ENCODE measurements at regions not wholly inside any gene's neighbourhood (a gene's known extent, or its start where the extent isn't known, plus 50 kb on each side); places are given as distances from the start of the nearest gene placed in this dataset.
A peak's percentile ranks its signal among the peaks of the same experiment; 100 is the strongest.
"Not testable (repeated sequence)": the region's sequence is repeated elsewhere in the genome, so short reads cannot be mapped to it uniquely, and the experiment has no call there.

DNA sequence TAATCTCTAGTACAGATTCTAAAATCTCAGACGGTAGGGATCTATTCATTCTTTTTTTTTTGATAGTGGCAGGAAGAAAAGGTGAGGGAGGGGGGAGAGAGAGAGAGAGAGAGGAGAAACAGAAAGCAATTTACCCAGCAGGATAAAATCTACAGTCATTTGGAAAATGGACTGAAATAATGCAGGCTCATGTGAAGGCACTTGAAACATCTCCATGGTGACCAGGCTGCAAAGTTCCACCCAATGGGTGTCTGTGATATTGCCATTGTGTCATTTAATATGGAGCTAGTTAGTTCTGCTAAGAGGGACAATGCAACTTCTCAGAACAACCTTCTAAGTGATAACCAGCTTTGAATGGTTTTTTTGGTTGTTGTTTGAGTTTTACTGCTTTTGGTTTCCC is 165.2 kb upstream of the RAG2 start:
- DNase-seq: no peak
- POLR2A ChIA-PET: no interaction called here

DNA sequence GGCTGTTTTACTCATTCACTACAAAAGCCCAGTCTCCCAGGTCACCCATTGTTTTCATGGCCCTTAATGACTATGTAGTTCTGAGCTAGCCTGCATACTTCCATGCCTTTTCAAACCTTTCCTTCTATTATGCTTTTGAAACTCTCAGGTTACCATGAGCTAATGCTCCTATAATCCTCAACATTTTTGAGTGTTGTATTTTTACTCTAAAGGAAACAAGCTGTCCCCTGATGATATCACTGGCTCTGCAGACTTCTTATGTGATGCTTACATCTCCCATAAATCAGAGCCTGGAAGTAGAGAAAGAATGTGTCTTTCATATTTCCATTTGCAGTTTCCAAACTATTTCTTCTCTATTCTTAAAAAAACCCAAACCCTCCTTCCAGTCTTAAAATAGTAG is 159.0 kb upstream of the RAG2 start:
- no peaks in the 10 kb centered on the region for H3K36me3 Mint-ChIP-seq

More for the DNA sequence above, 165.2 kb upstream of the RAG2 start:
- no peak overlapping the region for H3K27ac Mint-ChIP-seq
- H3K9me3 Mint-ChIP-seq: peaks cover 2% of the 10 kb centered on the region
- ATAC-seq (ENCODE audit: low read depth): no peak
- H3K27me3 Mint-ChIP-seq: peaks cover 2% of the 10 kb centered on the region
- no peak overlapping the region for H3K4me3 Mint-ChIP-seq
- H3K36me3 Mint-ChIP-seq: no peaks in the 10 kb centered on the region
- H3K4me1 Mint-ChIP-seq: peaks cover 3% of the 10 kb centered on the region

DNA sequence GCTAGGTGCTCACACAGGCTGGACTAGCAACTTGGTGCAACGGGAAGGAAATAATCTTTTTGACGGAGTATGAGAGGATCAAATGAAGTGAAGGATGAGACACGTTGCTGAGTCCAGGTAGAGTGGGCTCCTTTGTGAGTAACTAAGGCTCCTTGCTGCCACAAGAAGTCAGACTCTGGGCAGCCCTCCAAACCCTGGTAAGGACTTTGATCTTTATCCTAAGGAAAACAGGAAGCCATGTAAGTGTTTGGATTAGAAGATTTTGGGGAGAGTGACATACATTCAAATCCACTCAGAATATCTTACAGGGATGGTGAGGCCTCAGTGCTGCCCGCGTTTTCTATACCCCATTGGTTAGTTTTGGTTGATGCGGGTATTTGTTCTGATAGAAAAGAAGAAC is 155.9 kb upstream of the RAG2 start:
- DNase-seq (no peak), ATAC-seq (ENCODE audit: low read depth) (no peak)
- Mint-ChIP-seq H3K36me3 (no peaks in the 10 kb centered on the region), H3K9me3 (no peaks in the 10 kb centered on the region), H3K4me1 (no peaks in the 10 kb centered on the region), H3K27ac (no peak overlapping the region), H3K27me3 (peaks cover 10% of the 10 kb centered on the region), H3K4me3 (no peak overlapping the region)
- POLR2A ChIA-PET: no interaction called here

More for the DNA sequence above, 159.0 kb upstream of the RAG2 start:
- Mint-ChIP-seq H3K9me3 (peaks cover 2% of the 10 kb centered on the region), H3K27ac (no peak overlapping the region), H3K4me1 (no peaks in the 10 kb centered on the region), H3K4me3 (no peak overlapping the region), H3K27me3 (peaks cover 7% of the 10 kb centered on the region)
- ATAC-seq (ENCODE audit: low read depth) (no peak), DNase-seq (no peak)
- POLR2A ChIA-PET: no interaction called here

DNA sequence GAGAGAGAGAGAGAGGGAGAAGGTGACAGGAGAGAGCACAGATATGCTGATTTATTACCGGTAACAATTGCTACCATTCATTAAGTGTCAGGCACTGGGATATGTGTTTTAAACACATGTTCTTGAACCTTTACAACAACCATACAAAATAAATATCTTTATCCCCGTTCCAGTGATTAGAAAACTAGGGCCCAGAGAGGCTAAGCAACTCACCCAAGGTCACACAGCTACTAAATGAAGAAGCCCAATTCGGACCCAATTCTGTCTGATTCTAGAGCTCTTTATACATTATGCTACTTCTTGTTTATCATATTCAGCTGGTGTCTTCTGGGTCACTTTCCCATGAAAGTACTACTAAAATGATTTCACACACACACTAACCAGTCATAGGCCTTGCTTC is 154.0 kb upstream of the RAG2 start:
- Mint-ChIP-seq H3K4me3 (no peak overlapping the region), H3K27me3 (peaks cover 6% of the 10 kb centered on the region), H3K27ac (no peak overlapping the region), H3K36me3 (no peaks in the 10 kb centered on the region), H3K9me3 (no peaks in the 10 kb centered on the region), H3K4me1 (peaks cover under 1% of the 10 kb centered on the region)
- POLR2A ChIA-PET: no interaction called here
- DNase-seq: no peak
- no peak for ATAC-seq (ENCODE audit: low read depth)

DNA sequence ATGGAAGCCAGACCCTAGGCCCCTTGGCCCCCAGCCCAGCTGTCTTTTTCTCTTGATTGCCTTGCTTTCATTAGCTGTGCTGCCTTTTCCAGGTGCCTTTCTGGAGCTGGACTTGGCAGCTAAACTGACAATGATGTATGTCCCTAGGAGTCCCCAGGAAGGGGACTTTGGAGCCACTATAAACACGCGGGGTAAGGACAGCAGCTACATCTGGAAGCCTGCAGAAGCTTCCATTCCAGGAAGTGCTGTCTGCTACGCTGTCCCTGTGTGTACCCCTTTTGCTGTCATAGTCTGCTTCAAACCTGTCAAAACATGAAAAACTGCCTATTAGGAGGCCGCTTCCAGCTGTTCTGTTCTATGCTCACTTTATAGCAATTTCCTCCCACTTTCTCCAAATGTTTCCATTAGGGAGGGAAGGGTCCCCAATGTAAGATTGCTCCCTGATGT is 153.3 kb upstream of the RAG2 start:
- peaks cover 7% of the 10 kb centered on the region for H3K27me3 Mint-ChIP-seq
- peaks cover 1% of the 10 kb centered on the region for H3K4me1 Mint-ChIP-seq
- no peak overlapping the region for H3K4me3 Mint-ChIP-seq
- POLR2A ChIA-PET: no interaction called here
- H3K27ac Mint-ChIP-seq: no peak overlapping the region
- no peaks in the 10 kb centered on the region for H3K9me3 Mint-ChIP-seq
- DNase-seq (no peak), ATAC-seq (ENCODE audit: low read depth) (no peak)
- no peaks in the 10 kb centered on the region for H3K36me3 Mint-ChIP-seq

DNA sequence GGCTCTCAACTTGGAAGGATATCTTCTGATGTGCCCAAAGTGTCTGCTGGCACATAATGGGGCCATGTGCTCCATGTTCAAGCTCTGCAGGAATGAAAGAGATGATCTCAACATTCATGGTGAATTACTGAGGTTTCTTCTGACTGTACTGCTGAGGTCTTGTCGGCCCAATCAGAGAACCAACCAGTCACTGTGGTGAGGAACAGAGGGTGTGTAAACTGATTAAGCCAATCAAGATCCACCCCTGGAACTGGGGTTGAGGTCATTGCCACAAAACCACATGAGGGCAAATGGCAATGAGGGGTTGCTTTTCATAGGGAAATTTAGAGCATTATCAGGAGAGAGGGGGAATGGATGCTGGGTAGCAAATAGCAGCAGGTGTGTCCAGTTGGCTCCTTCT is 152.3 kb upstream of the RAG2 start:
- no peaks in the 10 kb centered on the region for H3K9me3 Mint-ChIP-seq
- POLR2A ChIA-PET: no interaction called here
- H3K4me3 Mint-ChIP-seq: no peak overlapping the region
- no peak for ATAC-seq (ENCODE audit: low read depth)
- DNase-seq: no peak
- H3K36me3 Mint-ChIP-seq: no peaks in the 10 kb centered on the region
- no peak overlapping the region for H3K27ac Mint-ChIP-seq
- H3K27me3 Mint-ChIP-seq: peaks cover 7% of the 10 kb centered on the region
- peaks cover 1% of the 10 kb centered on the region for H3K4me1 Mint-ChIP-seq

DNA sequence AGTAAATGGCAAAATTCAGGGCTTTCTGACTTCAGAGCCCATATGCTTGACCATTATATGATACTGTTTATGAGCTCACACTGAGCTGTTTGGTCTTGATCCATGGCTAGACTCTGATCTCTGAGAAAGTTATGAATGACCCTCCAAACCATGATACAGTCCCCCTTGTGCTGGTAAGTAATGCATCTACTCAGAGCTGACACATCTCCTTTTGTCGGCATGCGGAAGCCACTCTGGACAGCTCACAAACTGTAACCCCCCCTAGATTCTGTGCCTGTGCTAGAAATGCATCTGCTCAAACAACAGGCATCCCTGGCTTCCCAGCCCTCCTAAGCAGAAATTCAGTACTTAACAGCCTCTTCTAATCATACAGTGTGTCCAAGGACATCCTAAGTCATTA is 150.8 kb upstream of the RAG2 start:
- peaks cover 4% of the 10 kb centered on the region for H3K4me1 Mint-ChIP-seq
- H3K36me3 Mint-ChIP-seq: no peaks in the 10 kb centered on the region
- POLR2A ChIA-PET: no interaction called here
- H3K27me3 Mint-ChIP-seq: peaks cover 19% of the 10 kb centered on the region
- no peak overlapping the region for H3K27ac Mint-ChIP-seq
- no peaks in the 10 kb centered on the region for H3K9me3 Mint-ChIP-seq
- no peak for DNase-seq
- no peak for ATAC-seq (ENCODE audit: low read depth)
- H3K4me3 Mint-ChIP-seq: no peak overlapping the region

DNA sequence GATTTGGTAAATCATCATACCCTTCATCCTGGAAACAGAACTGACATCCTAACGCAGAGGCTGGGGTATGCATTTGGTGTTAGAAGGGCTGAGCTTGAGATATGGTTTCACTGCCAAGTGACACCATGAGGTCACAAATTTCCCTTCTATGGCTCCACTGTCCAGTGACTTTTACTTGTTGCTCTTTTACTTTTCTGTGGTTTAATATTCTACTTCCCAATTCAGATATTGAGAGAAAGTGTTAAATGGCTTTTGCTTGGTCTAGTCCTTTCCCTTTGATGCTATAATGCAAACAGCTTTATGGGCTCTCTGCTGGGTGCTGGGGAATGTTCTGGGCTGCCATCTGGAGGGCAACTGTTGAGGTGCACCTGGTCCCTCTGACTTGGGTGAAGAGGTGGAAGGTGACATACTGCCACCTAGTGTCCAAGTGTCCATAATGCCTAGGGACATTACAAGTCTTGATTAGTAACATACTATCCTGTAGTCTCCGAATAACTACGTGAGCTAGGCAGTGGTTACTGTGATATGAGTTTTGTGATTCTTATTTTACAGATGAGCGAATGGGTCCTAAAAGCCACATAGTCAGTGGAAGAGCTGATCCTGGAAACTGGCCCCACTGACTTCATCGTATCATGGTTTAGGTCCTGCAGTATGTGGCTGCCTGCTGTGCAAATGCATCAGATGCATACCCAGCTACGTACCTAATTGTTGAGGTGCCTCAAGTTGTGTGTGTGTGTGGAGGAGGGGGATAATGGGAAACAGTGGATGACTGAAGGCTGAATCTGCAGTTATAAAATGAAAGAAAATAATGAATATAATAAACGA is 149.1 kb upstream of the RAG2 start:
- DNase-seq (peak; percentile 76), ATAC-seq (ENCODE audit: low read depth) (peak; percentile 100)
- Mint-ChIP-seq H3K4me1 (peaks cover 4% of the 10 kb centered on the region), H3K9me3 (no peaks in the 10 kb centered on the region), H3K27ac (no peak overlapping the region), H3K4me3 (no peak overlapping the region), H3K36me3 (no peaks in the 10 kb centered on the region), H3K27me3 (peaks cover 22% of the 10 kb centered on the region)
- POLR2A ChIA-PET: no interaction called here

DNA sequence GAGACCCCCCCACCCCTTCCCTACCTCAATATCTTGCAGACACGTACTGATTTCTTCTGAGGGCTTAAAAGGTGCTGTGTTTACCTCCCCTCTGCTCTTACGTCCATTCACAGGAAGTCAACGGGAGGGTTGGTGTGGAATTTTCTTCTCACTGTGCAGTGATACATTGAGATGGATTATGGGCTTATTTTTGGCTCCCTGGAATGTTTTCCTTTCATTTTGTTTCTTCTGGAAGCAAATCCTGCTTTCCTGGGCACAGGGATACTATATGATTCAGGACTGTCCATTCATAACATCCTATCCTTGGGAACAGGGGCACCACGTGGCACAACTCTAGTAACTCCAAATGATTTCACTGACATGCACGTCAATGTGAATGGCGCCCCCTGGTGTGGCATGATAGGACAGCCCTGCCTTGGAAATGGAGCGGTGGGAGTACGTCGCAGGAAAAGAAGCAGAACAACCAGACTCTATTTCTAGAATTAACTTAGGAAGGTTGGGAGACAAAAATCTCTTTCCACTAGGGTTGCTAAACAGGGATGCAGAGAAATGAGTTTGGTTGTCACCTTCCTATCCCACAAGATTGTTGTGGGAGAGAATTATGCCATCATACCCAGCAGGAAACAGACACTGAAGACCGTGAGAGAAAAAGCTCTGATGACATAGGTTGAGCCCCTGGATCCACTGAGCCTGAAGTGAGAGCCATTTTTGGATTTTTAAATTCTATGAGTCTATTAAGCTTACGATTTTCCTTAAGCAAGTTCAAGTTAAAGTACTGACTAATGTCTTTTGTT is 146.5 kb upstream of the RAG2 start:
- POLR2A ChIA-PET: no interaction called here
- H3K9me3 Mint-ChIP-seq: no peaks in the 10 kb centered on the region
- DNase-seq: peak; percentile 57
- no peak overlapping the region for H3K27ac Mint-ChIP-seq
- no peak overlapping the region for H3K4me3 Mint-ChIP-seq
- ATAC-seq (ENCODE audit: low read depth): no peak
- H3K27me3 Mint-ChIP-seq: peaks cover 22% of the 10 kb centered on the region
- peaks cover 4% of the 10 kb centered on the region for H3K4me1 Mint-ChIP-seq
- H3K36me3 Mint-ChIP-seq: no peaks in the 10 kb centered on the region

DNA sequence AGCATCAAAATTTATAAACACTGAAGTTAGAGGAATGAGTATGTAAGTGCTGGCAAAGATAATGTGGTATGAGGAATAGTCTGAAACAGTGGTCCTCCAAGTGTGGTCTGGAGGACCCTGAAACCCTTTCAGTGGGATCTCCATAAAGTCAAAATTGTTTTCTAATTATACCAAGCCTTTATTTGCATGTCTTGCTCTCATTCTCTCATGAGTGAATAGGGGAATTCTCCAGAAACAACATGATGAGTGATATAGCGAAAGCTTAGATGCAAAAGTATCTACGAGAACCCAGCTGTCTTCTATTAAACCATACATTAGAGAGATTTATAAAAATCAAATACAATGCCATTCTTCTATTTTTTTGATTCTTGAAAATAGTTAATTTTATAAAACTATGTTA is 145.0 kb upstream of the RAG2 start:
- no peaks in the 10 kb centered on the region for H3K36me3 Mint-ChIP-seq
- POLR2A ChIA-PET: no interaction called here
- H3K4me3 Mint-ChIP-seq: no peak overlapping the region
- no peak for DNase-seq
- peaks cover 4% of the 10 kb centered on the region for H3K4me1 Mint-ChIP-seq
- H3K27me3 Mint-ChIP-seq: peaks cover 22% of the 10 kb centered on the region
- no peak for ATAC-seq (ENCODE audit: low read depth)
- no peak overlapping the region for H3K27ac Mint-ChIP-seq
- H3K9me3 Mint-ChIP-seq: no peaks in the 10 kb centered on the region

DNA sequence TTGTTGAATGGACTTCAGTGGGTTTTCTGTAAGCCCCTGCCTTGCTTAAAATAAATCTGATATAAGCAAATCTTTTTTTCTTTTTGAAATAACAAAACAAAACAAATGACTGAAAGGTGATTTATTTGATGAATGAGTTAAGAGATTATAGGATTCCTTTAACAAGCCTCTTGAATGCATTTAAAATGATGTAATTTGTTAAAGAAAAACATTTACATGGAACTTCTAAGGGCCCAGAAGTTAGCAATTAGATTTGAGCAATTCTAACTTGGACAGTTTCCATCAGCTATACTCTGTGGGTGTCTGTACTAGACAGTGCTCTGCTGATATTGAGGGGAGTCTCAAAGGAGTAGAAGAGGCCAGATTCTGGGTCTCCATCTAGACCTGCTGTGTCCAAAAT is 143.5 kb upstream of the RAG2 start:
- no peak overlapping the region for H3K27ac Mint-ChIP-seq
- H3K27me3 Mint-ChIP-seq: peaks cover 20% of the 10 kb centered on the region
- POLR2A ChIA-PET: no interaction called here
- DNase-seq: no peak
- H3K4me1 Mint-ChIP-seq: peaks cover 2% of the 10 kb centered on the region
- ATAC-seq (ENCODE audit: low read depth): no peak
- no peak overlapping the region for H3K4me3 Mint-ChIP-seq
- H3K36me3 Mint-ChIP-seq: no peaks in the 10 kb centered on the region
- H3K9me3 Mint-ChIP-seq: no peaks in the 10 kb centered on the region

DNA sequence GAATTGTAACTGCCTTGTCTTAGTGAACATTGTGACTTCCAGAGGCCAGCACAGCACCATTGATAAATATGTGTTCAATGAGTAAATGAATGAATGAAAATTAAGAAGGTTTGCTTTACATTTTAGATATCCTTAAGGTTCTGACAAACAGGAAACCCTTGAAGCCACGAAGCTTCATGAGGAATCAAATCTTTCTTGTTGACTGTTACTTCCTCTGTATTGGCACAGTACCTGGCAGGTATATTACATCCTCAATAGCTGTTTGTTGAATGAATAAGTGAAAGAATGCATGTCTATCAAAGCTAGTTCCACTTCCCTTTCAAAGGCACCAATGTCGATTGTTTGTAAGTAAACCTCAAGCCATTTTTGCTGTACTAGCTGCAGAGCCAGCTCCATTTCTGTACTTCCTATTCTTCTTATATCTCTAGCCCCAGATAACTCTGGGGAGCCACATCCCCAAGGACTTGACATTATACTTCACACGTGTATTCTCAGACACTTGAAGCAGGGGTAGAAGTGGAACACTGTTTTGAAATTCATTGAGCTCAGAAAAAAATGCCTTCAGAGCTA is 140.3 kb upstream of the RAG2 start:
- no peak for ATAC-seq (ENCODE audit: low read depth)
- H3K4me3 Mint-ChIP-seq: no peak overlapping the region
- H3K4me1 Mint-ChIP-seq: no peaks in the 10 kb centered on the region
- POLR2A ChIA-PET: no interaction called here
- DNase-seq: no peak
- H3K36me3 Mint-ChIP-seq: no peaks in the 10 kb centered on the region
- no peaks in the 10 kb centered on the region for H3K9me3 Mint-ChIP-seq
- H3K27ac Mint-ChIP-seq: no peak overlapping the region
- peaks cover 8% of the 10 kb centered on the region for H3K27me3 Mint-ChIP-seq

DNA sequence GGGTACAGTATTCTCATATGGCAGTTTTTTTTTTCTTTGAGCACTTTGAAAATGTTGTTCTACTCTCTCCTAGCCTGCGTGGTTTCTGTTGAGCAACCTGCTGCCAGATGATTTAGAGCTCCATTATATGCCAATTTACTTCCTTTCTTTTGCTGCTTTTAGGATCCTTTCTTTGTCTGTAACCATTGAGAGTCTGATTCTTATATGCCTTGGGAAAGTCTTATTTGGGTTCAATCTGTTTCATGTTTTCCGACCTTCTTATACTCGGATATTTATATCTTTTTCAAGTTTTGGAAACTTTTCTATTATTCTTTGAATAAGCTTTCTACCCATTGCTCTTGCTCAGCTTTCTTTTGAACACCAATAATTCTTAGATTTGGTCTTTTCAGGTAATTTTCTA is 138.1 kb upstream of the RAG2 start:
- Mint-ChIP-seq H3K4me3 (no peak overlapping the region), H3K27me3 (peaks cover 7% of the 10 kb centered on the region), H3K27ac (no peak overlapping the region), H3K9me3 (no peaks in the 10 kb centered on the region), H3K4me1 (no peaks in the 10 kb centered on the region), H3K36me3 (no peaks in the 10 kb centered on the region)
- DNase-seq: no peak
- POLR2A ChIA-PET: no interaction called here
- no peak for ATAC-seq (ENCODE audit: low read depth)

DNA sequence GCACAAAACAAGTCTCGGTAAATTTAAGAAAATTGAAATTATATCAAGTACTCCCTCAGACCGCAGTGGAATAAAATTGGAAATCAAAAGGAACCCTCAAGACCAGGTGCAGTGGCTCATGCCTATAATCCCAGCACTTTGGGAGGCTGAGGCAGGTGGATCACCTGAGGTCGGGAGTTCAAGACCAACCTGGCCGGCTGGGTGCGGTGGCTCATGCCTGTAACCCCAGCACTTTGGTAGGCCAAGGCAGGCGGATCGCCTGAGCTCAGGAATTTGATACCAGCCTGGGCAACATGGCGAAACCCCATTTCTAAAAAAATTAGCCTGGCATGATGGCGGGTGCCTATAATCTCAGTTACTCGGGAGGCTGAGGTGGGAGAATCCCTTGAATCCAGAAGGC is 135.7 kb upstream of the RAG2 start:
- H3K27ac Mint-ChIP-seq; DNase-seq; H3K4me3 Mint-ChIP-seq; H3K4me1 Mint-ChIP-seq; H3K36me3 Mint-ChIP-seq; ATAC-seq (ENCODE audit: low read depth); H3K27me3 Mint-ChIP-seq; H3K9me3 Mint-ChIP-seq; POLR2A ChIA-PET: not testable (repeated sequence)

Data from activated naive CD8-positive, alpha-beta T cell treated with anti-CD3 and anti-CD28 coated beads, Interleukin-2, amount 10 ng/mL, durations not matched to agents 7 days and 5 days (primary cell).